ENCODE measurements at regions not wholly inside any gene's neighbourhood (a gene's known extent, or its start where the extent isn't known, plus 50 kb on each side); places are given as distances from the start of the nearest gene placed in this dataset.

- TF ChIP-seq EZH2phosphoT487 (IDR thresholded peaks at IDR 0.05; ENCODE audit: low read length) (no peak), CTCF (IDR thresholded peaks at IDR 0.05; ENCODE audit: low read length) (no peak), EZH2 (optimal IDR thresholded peaks at IDR 0.05; ENCODE audit: low read depth, low read length) (no peak)
Observed at GRCh38 chr15:79230766-79231165, 51.8 kb upstream of the ANKRD34C start.

GRCh38 chr15:79222808-79223207 lies 59.7 kb upstream of the ANKRD34C start:
- Histone ChIP-seq H3F3A (ENCODE audit: insufficient read depth, low read length) (no peaks in the 10 kb centered on the region), H3K4me3 (ENCODE audit: low read length) (no peak overlapping the region), H3K36me3 (replicated peaks; ENCODE audit: insufficient read depth, low read length) (no peaks in the 10 kb centered on the region), H4K20me1 (ENCODE audit: insufficient read depth, low read length) (no peaks in the 10 kb centered on the region), H2AFZ (ENCODE audit: low read length) (no peak overlapping the region), H3K4me1 (ENCODE audit: low read length) (no peaks in the 10 kb centered on the region), H3K27me3 (replicated peaks; ENCODE audit: insufficient read depth, low read length) (no peaks in the 10 kb centered on the region), H3K4me2 (ENCODE audit: low read depth, low read length) (no peak overlapping the region), H3K9ac (ENCODE audit: low read length) (no peak overlapping the region), H3K9me2 (replicated peaks; ENCODE audit: insufficient read depth, low read length) (no peaks in the 10 kb centered on the region), H3K79me2 (ENCODE audit: low read length) (no peaks in the 10 kb centered on the region), H3K9me3 (replicated peaks; ENCODE audit: insufficient read depth, low read length) (no peaks in the 10 kb centered on the region), H3K27ac (ENCODE audit: low read length) (no peak overlapping the region)
- no peak for DNase-seq
- no peak for TF ChIP-seq EZH2 (optimal IDR thresholded peaks at IDR 0.05; ENCODE audit: low read depth, low read length)
- TF ChIP-seq CTCF (IDR thresholded peaks at IDR 0.05; ENCODE audit: low read length): no peak
- no peak for TF ChIP-seq EZH2phosphoT487 (IDR thresholded peaks at IDR 0.05; ENCODE audit: low read length)

More at GRCh38 chr15:79230766-79231165, 51.8 kb upstream of the ANKRD34C start:
- no peaks in the 10 kb centered on the region for H3K9me2 ChIP-seq (replicated peaks; ENCODE audit: insufficient read depth, low read length)
- no peak overlapping the region for H3K9ac ChIP-seq (ENCODE audit: low read length)
- no peaks in the 10 kb centered on the region for H3K27me3 ChIP-seq (replicated peaks; ENCODE audit: insufficient read depth, low read length)
- H3K36me3 ChIP-seq (replicated peaks; ENCODE audit: insufficient read depth, low read length): no peaks in the 10 kb centered on the region
- H3F3A ChIP-seq (ENCODE audit: insufficient read depth, low read length): no peaks in the 10 kb centered on the region
- no peaks in the 10 kb centered on the region for H3K79me2 ChIP-seq (ENCODE audit: low read length)
- no peak overlapping the region for H3K27ac ChIP-seq (ENCODE audit: low read length)
- DNase-seq: no peak
- H3K4me3 ChIP-seq (ENCODE audit: low read length): no peak overlapping the region
- H3K9me3 ChIP-seq (replicated peaks; ENCODE audit: insufficient read depth, low read length): no peaks in the 10 kb centered on the region
- no peaks in the 10 kb centered on the region for H3K4me1 ChIP-seq (ENCODE audit: low read length)
- no peaks in the 10 kb centered on the region for H4K20me1 ChIP-seq (ENCODE audit: insufficient read depth, low read length)
- no peak overlapping the region for H3K4me2 ChIP-seq (ENCODE audit: low read depth, low read length)
- H2AFZ ChIP-seq (ENCODE audit: low read length): no peak overlapping the region

- no peaks in the 10 kb centered on the region for H4K20me1 ChIP-seq (ENCODE audit: insufficient read depth, low read length)
- no peaks in the 10 kb centered on the region for H3K9me2 ChIP-seq (replicated peaks; ENCODE audit: insufficient read depth, low read length)
- no peaks in the 10 kb centered on the region for H3K27me3 ChIP-seq (replicated peaks; ENCODE audit: insufficient read depth, low read length)
- H3F3A ChIP-seq (ENCODE audit: insufficient read depth, low read length): no peaks in the 10 kb centered on the region
- no peaks in the 10 kb centered on the region for H3K4me1 ChIP-seq (ENCODE audit: low read length)
- no peak for DNase-seq
- no peaks in the 10 kb centered on the region for H3K36me3 ChIP-seq (replicated peaks; ENCODE audit: insufficient read depth, low read length)
- H3K9me3 ChIP-seq (replicated peaks; ENCODE audit: insufficient read depth, low read length): no peaks in the 10 kb centered on the region
- no peaks in the 10 kb centered on the region for H3K79me2 ChIP-seq (ENCODE audit: low read length)
- no peak overlapping the region for H3K4me3 ChIP-seq (ENCODE audit: low read length)
- H2AFZ ChIP-seq (ENCODE audit: low read length): no peak overlapping the region
- H3K27ac ChIP-seq (ENCODE audit: low read length): no peak overlapping the region
- H3K9ac ChIP-seq (ENCODE audit: low read length): no peak overlapping the region
- TF ChIP-seq EZH2 (optimal IDR thresholded peaks at IDR 0.05; ENCODE audit: low read depth, low read length) (no peak), EZH2phosphoT487 (IDR thresholded peaks at IDR 0.05; ENCODE audit: low read length) (no peak), CTCF (IDR thresholded peaks at IDR 0.05; ENCODE audit: low read length) (no peak)
- H3K4me2 ChIP-seq (ENCODE audit: low read depth, low read length): no peak overlapping the region
Observed at GRCh38 chr15:79221696-79222095, 60.8 kb upstream of the ANKRD34C start.

Measured in MM.1S (cell line).